ENCODE measurements at regions not wholly inside any gene's neighbourhood (a gene's known extent, or its start where the extent isn't known, plus 50 kb on each side); places are given as distances from the start of the nearest gene placed in this dataset.

DNA sequence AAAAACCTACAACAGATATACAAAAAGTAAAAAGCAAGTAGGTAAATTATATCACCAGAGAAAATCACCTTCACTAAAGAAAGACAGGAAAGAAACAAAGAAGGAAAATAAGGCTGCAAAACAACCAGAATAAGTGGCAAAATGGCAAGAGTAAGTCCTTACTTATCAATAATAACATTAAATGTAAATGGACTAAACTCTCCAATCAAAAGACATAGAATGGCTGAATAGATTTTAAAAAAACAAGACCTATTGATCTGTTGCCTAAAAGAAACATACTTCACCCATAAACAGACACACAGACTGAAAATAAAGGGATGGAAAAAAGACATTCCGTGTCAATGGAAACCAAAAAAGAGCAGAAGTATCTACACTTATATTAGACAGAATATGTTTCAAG is 695.7 kb upstream of the FAT3 start:
- TF ChIP-seq, protein P1, sequence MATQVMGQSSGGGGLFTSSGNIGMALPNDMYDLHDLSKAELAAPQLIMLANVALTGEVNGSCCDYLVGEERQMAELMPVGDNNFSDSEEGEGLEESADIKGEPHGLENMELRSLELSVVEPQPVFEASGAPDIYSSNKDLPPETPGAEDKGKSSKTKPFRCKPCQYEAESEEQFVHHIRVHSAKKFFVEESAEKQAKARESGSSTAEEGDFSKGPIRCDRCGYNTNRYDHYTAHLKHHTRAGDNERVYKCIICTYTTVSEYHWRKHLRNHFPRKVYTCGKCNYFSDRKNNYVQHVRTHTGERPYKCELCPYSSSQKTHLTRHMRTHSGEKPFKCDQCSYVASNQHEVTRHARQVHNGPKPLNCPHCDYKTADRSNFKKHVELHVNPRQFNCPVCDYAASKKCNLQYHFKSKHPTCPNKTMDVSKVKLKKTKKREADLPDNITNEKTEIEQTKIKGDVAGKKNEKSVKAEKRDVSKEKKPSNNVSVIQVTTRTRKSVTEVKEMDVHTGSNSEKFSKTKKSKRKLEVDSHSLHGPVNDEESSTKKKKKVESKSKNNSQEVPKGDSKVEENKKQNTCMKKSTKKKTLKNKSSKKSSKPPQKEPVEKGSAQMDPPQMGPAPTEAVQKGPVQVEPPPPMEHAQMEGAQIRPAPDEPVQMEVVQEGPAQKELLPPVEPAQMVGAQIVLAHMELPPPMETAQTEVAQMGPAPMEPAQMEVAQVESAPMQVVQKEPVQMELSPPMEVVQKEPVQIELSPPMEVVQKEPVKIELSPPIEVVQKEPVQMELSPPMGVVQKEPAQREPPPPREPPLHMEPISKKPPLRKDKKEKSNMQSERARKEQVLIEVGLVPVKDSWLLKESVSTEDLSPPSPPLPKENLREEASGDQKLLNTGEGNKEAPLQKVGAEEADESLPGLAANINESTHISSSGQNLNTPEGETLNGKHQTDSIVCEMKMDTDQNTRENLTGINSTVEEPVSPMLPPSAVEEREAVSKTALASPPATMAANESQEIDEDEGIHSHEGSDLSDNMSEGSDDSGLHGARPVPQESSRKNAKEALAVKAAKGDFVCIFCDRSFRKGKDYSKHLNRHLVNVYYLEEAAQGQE (IDR thresholded peaks at IDR 0.05; ENCODE audit: insufficient read depth in 1 of 2, low read depth in 2 of 2, low read length in 2 of 2): no peak
- TF ChIP-seq TAF1 (IDR thresholded peaks at IDR 0.05; ENCODE audit: borderline replicate concordance, insufficient read depth, low read length) (no peak), POLR2AphosphoS5 (IDR thresholded peaks at IDR 0.05; ENCODE audit: low read depth, low read length) (no peak), SIN3A (IDR thresholded peaks at IDR 0.05; ENCODE audit: borderline replicate concordance, insufficient read depth, low read length) (no peak)
